ENCODE measurements at regions not wholly inside any gene's neighbourhood (a gene's known extent, or its start where the extent isn't known, plus 50 kb on each side); places are given as distances from the start of the nearest gene placed in this dataset.

- TF ChIP-seq CTCF (IDR thresholded peaks at IDR 0.05) (no peak), POLR2A (IDR thresholded peaks at IDR 0.05) (no peak)
These were observed 207.7 kb upstream of the AHR start for GRCh38 chr7:17090751-17091150.
